HG03439 (cell line): ENCODE measurements at regions not wholly inside any gene's neighbourhood (a gene's known extent, or its start where the extent isn't known, plus 50 kb on each side); places are given as distances from the start of the nearest gene placed in this dataset.
A peak's percentile ranks its signal among the peaks of the same experiment; 100 is the strongest.
"Not testable (repeated sequence)": the region's sequence is repeated elsewhere in the genome, so short reads cannot be mapped to it uniquely, and the experiment has no call there.

Experiments used
- ATAC-seq: cut with Tn5 transposase; IDR thresholded peaks from one replicate; pipeline ENCODE4 v1.9.1; 2021; ENCODE audit warnings: mild to moderate bottlenecking, moderate library complexity; ENCODE audit not compliant: unreplicated experiment

GRCh38 chr5:54825005-54825404 is 160.4 kb downstream of the ESM1 start:
- ATAC-seq, result no peak

GRCh38 chr5:54823006-54823405 is 162.4 kb downstream of the ESM1 start:
- ATAC-seq, result no peak

- ATAC-seq, result no peak
These were observed 163.1 kb downstream of the ESM1 start for GRCh38 chr5:54822324-54822687.

- ATAC-seq, result no peak
These were observed 163.7 kb downstream of the ESM1 start for GRCh38 chr5:54821445-54822323.

GRCh38 chr5:54820346-54821134 is 164.9 kb downstream of the ESM1 start:
- ATAC-seq, result no peak

- ATAC-seq, result no peak
These were observed 178.0 kb downstream of the ESM1 start for GRCh38 chr5:54807421-54807820.

GRCh38 chr5:54804521-54804920 is 180.9 kb downstream of the ESM1 start:
- no peak for ATAC-seq

- ATAC-seq, result no peak
These were observed 181.3 kb downstream of the ESM1 start for GRCh38 chr5:54804086-54804485.

GRCh38 chr5:54803471-54804011 is 181.9 kb downstream of the ESM1 start:
- ATAC-seq, result no peak

GRCh38 chr5:54799645-54800044 is 185.7 kb downstream of the ESM1 start:
- no peak for ATAC-seq

GRCh38 chr5:54795777-54796176 is 189.6 kb downstream of the ESM1 start:
- ATAC-seq, result no peak

GRCh38 chr5:54795284-54795683 is 190.1 kb downstream of the ESM1 start:
- ATAC-seq, result no peak

- no peak for ATAC-seq
These were observed 191.0 kb downstream of the ESM1 start for GRCh38 chr5:54794135-54794975.

- ATAC-seq, result no peak
These were observed 191.8 kb downstream of the ESM1 start for GRCh38 chr5:54793468-54794134.

GRCh38 chr5:54792611-54793404 is 192.6 kb downstream of the ESM1 start:
- ATAC-seq, result no peak

GRCh38 chr5:54787910-54788309 is 197.5 kb downstream of the ESM1 start:
- ATAC-seq, result not testable (repeated sequence)

GRCh38 chr5:54785729-54786591 is 199.4 kb downstream of the ESM1 start:
- ATAC-seq, result peak; percentile 70

- no peak for ATAC-seq
These were observed 206.6 kb downstream of the ESM1 start for GRCh38 chr5:54778783-54779182.

- ATAC-seq, result no peak
These were observed 209.7 kb downstream of the ESM1 start for GRCh38 chr5:54775645-54776044.
